ENCODE measurements at regions not wholly inside any gene's neighbourhood (a gene's known extent, or its start where the extent isn't known, plus 50 kb on each side); places are given as distances from the start of the nearest gene placed in this dataset.
A peak's percentile ranks its signal among the peaks of the same experiment; 100 is the strongest.

DNA sequence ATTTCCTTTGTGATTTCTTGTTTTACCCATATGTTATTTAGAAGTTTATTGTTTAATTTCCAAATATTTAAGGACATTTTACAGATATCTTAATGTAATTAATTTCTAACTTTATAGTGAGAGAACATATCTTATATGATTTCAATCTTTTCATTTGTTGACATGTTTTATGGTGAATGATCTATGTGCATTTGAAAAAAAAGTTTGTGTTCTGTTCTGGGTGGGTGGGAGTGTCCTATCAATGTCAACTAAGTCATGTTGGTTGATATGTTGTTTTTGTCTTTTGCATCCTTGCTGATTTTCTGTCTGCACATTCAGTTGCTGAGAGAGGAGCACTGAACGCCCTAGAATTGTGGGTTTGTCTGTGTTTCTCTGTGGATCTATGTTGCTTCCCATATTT is 50.3 kb upstream of the CBFA2T3 start:
- DNase-seq = no peak

DNA sequence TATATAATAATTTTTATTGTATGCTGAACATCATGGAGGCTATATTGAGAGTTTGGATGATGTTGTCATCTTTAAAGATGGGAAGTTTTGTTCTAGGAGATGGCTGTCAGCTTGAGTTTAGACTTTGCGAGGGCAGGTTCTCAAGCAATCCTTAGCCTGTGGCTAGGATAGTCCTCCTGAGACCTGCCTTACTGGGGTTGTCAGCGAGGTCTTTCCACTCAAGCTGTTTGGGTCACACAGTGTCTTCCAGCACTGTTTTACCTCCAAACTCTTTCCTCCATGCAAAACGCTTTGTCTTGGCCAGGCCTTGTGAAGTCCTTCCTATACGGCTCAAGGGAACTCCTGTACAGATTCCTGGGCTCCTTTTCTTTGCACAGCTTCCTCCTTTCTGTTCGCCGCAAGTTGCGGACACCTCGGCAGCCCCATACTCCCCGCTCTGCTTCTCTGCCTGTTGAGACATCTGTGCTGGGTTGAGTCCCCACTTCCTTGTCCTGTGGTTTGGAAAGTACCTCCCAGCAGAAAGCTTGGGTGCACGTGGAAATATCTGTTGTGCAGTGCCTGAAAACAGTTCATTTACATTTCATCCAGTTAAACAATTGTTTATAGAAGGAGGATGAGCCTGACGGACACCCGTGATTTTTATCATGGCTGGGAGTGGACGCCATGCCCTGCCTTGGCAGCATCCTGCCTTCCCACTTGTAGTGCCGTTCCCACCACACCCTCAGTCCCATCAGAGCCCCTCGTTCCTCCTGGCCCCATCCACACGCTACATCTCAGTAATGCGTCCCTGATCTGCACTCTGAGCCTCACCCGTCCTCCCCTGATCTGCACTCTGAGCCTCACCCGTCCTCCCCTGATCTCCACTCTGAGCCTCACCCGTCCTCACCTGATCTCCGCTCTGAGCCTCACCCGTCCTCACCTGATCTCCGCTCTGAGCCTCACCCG is 55.0 kb upstream of the CBFA2T3 start:
- peak; percentile 67 to 83 for DNase-seq

DNA sequence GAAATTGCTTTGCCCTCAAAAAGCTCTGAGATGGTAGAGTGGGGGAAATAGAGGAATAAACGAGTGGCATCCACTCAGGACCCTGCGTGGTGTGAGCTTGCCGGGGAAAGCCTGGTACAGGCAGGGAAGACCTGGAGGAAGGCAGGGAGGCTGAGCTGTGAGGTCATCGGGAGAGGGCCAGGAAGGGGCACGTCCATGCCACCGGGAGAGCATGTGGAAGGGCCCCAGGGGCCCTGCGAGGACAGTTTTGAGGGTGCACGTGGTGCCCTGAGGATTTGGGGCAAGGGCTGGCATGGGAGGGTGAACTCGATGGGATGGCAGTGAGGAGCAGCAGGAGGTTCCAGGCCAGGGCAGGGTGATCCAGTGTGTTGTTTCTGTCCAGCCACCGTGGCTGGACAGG is 56.3 kb upstream of the CBFA2T3 start:
- no peak for DNase-seq

DNA sequence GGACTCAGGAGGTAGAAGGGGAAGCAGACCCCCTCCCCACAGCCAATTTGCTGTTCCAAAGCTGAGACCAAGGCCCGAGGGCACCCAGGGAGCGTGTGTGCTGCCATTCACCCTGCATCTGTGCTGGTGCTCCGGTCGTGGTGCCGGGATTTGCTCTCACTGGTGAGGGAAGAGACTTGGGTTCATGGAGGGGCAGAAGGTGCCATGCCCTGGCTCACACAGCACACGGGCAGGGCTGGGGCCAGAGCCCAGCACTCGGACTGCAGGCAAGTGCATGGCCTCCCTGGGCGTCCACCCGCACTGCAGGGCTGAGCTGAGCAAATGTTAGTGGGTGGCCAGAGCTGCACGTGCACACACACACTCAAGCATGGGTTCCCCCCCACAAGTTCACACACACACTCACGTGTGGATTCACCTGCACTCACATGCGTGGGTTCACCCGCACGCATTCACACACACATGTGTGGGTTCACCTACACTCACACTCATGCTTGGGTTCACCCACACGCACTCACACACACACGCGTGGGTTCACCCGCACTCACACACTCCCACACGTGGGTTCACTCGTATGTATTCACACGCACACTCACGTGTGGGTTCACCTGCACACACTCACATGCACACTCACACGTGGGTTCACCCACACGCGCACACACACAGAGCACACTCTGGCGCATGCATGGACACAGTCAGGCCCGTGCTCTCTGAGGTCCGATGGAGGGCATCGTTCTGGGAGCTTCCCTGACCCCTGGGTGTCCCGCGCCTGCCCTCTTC is 57.0 kb upstream of the CBFA2T3 start:
- DNase-seq = no peak

DNA sequence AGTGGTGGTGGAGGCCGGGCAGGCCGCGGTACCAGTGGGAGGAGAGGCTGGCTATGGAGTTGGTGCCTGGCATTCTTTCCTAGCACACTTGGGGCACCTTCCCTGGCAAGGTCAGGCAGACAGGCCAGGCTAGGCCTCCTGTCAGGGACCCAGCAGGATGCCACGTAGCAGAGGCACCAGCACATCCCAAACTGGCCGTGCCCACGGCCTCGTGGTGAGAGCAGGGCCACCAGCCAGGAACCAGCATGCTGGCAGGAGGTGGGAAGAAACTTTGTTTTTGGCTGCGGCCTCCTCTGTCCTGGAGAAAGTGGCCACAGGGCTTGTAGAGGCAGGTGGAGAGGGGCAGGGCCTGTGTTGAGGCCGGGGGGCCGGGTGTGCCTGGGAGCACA is 57.6 kb upstream of the CBFA2T3 start:
- no peak for DNase-seq

DNA sequence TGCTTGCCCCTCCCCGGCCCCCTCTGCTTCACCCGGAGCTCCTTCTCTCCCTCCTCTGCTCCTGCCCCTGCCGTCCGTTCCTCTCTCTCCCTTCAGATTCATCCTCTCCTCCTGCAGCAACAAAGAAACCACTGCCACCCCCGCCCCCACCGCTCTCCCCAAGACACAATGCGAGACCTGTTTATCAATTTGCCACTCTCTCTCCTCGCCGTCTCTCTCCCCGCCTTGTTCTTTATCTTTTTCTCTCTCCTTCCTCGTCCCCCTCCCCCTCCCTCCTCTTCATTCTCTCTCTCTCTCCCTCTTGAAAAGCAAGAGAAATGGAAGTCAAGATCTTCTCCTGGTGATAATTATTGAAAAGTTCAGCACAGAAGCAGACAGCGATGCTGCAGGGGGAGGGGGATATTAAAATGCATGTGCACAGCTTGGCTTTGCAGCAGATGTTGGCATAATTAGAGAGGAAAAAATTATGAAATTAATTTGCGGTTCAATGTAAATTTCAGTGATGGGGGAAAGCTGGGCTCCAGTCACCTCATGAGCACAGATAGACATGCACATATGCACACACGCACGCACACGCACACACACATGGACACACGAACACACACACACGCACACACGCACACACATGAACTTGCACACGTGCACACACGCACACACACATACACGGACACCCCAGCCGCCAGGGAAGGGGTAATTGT is 58.1 kb upstream of the CBFA2T3 start:
- DNase-seq = no peak

DNA sequence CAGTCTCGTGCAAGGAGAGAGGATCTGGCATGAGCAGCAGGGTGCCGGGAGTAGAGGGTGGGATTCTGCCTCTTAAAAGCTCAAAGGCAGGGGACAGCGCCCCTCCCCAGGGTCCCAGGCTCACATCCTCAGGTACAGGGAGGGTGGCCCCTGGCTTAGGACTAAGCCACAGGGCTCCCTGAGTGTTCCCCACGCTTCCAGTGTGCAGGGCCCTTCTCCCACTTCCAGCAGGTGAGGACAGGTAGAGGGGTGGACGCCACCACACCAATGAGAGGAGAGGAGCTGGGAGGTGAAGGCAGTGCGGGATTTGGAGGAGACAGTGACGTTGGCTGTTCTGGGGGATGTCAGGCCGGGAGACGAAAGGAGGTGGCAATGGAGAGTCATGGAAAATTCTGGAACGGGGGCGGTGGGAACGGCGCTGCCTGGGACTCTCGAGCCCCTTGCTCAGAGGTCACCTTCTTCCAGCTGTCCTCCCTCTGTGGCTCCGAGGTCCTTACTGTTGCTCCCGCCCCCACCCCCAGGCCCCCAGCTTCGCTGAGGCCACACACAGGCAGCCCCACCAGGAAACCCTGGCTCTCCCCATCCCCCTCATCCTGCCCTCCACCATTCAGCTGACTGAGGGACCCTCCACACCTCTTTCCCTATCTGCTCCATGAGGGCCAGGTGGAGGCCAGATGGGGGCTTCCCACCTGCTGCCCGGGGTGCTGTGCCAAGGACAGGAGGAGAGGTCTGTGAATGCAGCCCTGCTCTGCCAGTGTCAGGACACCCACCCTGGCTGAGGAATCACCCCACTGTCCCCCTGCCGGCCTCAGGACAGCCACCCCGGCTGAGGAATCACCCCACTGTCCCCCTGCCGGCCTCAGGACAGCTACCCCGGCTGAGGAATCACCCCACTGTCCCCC is 57.7 kb upstream of the ACSF3 start:
- DNase-seq = no peak

DNA sequence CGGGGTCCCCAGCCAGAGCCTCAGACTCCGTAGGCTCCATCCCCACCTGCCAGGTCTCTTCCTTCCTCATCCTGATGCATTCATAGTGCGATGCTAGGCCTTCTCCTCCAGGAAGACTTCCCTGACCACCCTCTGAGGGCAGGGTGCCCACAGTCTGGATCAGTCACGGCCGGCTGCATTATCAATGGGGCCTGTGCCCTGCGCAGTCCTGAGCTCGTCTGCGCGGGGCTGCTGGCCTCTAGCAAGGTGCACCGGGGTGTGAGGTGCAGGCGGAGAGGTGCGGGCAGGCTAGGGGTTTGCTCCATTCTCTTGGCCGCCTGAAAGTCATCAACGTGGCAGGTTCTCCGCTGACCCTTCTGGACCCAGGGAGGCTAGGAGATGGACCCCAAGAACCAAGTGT is 56.9 kb upstream of the ACSF3 start:
- DNase-seq = no peak

DNA sequence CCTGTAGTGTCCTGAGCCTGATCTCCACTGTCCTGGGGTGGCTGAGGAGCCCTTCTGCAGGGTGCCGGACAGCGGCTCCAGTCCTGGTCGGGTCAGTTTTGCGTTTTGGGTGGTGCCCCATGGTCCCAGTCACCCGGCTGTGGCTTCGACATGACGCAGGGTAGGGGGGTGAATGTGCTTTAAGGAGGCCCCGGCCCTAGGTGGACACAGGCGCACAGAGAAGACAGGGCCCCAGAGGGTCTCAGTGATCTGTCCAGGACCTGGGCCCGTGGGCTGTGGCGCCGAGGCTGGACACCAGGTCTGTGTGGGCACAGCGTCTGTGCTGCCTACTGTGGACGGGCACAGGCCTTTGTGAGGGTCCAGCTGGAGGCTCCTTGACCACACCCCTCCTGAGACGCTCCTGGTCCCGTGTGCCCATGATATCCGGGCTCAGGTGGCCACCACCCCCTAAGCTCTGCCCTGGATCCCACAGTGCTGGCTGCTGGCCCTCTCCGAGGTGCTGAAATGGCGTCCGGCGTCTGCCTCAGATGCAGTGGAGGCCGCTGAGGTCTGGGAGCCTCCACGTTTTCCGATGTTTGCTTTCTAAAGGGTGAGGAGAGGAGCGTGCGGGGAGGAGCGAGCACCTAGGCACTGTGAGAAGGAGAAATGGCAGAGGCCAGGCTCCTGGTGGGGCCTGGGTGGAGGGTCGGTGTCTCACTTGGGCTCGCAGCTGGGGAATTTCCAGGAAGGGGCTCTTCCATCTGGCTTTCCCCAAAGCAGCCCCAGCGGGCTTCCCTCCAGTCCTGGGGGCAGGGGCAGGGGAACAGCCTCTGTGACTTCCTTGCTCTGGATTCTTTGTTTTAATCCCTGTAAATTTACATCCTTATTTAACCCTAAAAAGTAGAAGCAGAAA is 56.1 kb upstream of the ACSF3 start:
- no peak for DNase-seq

DNA sequence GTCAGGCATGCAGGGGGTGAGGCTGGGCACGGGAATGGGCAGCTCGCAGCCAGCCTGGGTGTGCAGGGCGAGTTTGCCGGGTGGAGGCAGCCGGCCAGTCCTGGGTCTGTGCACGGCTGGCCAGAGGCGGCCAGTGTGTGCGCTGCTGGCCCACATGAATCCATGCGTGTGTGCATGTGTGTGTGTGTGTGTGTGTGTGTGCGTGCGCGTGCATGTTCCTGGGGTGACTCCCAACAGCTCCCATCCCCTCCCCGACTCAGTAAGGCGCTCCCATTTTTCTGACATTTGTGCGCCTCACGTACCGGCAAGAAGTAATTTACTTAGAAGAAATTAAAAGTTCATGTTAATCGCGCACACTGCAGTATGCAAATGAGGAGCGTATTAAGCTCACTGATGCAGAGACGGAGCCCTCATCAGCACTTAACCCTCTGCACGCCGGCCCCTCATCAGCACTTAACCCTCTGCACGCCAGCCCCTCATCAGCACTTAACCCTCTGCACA is 55.4 kb upstream of the ACSF3 start:
- no peak for DNase-seq

DNA sequence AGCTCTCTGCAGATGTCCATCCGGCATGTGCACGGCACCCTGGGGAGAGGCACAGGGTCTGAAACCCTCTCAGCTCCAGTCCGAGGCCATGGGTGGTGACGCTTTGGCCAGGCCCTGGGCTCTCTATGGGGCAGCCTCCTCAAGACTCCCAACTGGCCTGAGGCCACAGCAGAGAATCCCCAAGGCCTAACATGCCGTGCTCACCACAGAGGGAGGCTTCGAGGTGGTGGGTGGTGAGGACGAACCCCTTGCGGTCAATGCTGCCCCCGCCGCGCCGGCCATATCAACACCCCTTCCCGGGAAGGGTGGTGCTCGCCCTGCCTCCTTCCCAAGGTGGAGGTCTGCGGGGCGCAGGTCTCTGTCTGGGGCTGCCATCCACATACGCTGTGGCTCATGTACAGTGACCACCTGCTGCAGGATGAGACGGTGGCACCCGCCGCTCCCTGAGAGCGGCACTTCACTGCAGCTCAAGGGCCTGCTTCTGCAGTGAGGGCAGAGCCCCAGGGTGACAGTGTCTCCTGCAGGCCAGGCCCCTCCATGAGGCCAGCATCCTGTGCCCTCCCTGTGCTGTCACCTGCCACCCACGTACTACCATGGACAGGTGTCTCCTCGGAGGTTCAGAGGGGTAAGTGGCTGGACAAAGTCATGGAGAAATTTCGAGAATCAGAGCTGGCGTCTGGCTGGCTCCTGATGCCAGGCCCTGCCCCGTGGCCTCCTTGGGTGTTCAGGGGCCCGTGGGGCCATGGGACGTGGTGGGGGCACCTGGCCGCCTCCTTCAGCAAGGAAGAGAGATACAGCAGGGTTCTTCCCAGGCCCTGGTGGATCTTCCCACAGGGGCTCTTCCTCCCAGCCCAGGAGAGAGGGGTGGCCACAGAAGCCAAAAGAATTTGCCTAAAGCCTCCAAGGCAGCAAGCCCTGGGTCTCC is 54.6 kb upstream of the ACSF3 start:
- DNase-seq = no peak

DNA sequence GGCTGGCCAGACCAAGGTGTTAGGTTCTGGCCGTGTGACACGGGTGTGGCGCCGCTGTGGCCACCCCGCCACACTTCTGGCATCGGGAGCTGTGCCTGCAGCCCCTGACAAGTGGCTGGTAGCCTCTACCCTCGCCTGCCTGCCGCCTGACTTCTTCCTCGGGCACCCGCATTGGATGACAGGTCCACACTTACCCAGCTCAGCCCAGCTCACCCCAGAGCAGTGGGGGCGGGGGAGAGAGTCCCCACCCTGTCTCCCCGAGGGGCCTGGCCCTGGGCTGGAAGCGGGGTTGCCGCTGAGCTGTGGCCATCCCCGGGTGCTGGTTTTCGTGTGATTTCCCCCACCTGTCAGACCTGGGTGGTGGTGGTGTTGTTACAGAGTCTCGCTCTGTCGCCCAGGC is 53.9 kb upstream of the ACSF3 start:
- DNase-seq = no peak

DNA sequence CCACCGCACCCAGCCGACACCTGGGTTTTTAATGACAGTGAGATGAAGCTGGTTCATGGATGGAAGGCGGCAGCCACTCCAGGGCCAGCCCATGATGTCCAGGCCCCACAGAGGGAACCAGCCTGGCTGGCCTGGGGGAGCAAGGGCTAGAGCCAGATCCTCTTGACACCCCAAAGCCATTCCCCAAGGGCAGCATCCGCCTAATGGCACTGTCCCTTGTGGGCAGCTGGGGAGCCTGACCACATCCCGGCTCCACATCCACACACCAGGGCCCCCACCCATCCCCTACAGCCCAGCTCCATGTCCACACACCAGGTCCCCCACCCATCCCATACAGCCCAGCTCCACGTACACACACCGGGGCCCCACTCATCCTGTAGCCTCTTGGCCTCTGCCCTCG is 53.3 kb upstream of the ACSF3 start:
- DNase-seq = no peak

DNA sequence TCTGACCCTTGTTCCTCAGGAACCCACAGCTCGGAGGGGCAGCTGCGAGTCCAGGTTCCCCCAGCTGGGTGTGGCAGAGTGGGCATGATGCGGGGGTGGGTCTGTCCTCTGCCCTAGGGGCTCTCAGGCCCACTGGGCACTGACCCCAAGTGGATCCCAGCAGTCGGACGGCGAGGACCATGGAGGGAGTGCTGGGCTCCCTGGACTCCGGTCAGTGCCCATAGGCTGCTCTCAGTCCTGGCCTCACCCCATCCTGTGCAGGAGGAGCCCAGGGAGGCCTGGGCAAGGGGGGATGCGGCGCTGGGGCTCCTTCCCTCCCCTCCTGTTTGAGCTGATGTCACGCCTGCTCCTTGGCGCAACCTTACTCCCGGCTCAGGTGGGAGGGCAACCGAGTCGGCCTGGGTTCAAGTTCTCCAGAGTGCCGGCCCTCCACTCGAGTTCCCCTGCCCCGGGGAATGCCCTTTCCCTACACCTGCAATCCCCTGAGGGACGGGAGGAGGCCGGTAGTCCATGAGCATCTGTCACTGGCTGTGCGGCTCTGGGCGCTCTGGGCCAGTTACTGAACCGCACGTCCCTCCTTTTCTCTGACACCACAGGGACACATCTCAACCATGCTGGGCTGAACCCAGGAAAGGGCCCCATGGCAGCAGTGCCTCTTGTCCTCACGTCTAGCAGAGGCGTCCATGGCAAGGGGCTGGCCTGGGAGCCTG is 52.6 kb upstream of the ACSF3 start:
- DNase-seq = no peak

DNA sequence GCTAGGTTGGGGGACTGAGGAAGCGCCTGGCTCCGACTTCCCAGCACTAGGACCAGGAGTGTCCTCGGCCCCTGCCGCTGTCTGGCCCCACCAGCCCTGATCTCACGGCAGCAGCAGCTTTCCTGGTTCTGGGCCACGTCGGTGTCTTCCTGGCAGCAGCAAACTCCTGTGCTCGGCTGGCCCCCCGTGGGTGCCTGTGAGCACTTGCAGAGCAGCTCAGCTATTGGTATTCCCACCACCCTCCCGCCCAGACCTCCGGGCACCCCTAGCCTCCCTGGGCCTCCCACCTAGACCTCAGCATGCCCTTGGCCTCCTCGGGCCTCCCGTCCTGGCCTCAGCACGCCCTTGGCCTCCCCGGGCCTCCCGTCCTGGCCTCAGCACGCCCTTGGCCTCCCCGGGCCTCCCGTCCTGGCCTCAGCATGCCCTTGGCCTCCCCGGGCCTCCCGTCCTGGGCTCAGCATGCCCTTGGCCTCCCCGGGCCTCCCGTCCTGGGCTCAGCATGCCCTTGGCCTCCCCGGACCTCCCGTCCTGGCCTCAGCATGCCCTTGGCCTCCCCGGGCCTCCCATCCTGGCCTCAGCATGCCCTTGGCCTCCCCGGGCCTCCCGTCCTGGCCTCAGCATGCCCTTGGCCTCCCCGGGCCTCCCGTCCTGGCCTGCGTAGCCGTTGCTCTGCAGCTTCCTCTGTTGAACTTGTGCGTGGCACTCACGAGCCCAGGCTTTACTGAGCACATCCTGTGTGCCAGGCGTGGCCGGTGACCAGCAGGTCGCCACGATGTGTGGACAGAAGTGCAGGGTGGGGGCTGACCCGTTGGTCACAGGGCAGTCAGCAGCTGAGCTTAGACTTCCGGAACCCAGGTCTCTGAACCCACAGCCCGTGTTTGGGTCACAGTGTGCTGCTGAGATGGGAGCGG is 51.8 kb upstream of the ACSF3 start:
- no peak for DNase-seq

DNA sequence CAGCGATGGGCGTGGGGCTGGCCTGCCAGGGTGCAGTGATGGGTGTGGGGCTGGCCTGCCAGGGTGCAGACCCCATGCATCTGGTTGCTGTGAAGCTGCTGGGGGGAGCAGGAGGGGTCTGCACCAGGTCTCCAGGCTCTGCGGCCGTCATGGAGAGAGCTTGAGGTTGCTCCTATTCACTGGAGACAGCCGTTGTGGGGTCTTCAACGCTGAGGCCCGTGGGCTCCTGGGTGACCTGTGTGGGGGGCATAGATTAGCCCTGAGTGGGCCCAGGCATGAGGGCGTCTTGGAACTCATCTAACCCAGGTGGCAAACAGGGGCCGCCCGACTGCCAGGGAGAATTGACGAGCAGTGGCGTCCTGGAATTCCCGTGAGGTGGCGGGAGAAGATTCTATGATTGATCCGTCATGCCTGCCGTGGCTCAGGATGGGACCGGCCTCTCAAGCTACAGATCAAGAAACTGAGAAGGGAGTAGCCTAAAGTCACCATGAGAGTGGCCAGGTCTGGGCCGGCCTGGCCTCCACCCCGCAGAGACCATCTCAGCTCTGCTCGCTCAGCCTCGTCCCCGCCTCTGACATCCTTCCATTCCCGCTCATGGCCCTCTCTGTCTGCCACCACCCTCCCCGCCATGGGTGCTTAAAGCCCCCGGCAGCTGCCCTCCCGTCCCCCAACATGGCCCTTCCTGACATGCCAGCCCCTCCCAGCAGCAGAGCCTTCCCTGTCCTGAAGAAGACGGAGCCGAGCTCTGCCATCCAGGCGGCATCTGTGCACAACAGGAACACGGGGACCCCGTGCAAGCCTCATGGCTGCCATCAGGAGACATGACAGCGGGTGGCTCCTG is 50.7 kb upstream of the ACSF3 start:
- DNase-seq = no peak

Data from CD4-positive, alpha-beta T cell treated with Interleukin-1 beta for 1 hour (primary cell).